Transverse colon (tissue), 4 donors: ENCODE measurements at regions not wholly inside any gene's neighbourhood (a gene's known extent, or its start where the extent isn't known, plus 50 kb on each side); places are given as distances from the start of the nearest gene placed in this dataset.

Experiments used
- CTCF ChIP-seq, 5 experiments: fragments of 200-600 bp in 3 of 5; fragments of 450-650 bp in 2 of 5; sonication (generic) in 3 of 5; IDR thresholded peaks; 1 replicate in 2 of 5; 2 replicates in 3 of 5; pipeline ENCODE4 v1.5.1; 2016 to 2017; ENCODE audit warnings: antibody characterized with exemption in 5 of 5, inconsistent platforms in 3 of 5, mild to moderate bottlenecking in 2 of 5, moderate library complexity in 1 of 5
- EP300 ChIP-seq: sonication (generic); formaldehyde crosslinking; IDR thresholded peaks from one replicate; pipeline ENCODE4 v1.6.1; 2017; ENCODE audit warnings: antibody characterized with exemption, low read depth
- POLR2AphosphoS5 ChIP-seq, 3 donors: sonication (generic); formaldehyde crosslinking; IDR thresholded peaks; one replicate each; pipeline ENCODE4 v1.6.1; 2016; ENCODE audit warnings: antibody characterized with exemption in 3 of 3

GRCh38 chr2:145569108-145569507, 1049.2 kb upstream of the ZEB2 start:
- TF ChIP-seq POLR2AphosphoS5 (IDR thresholded peaks at IDR 0.05) (no peak), EP300 (no peak), CTCF (IDR thresholded peaks at IDR 0.05) (no peak)
